Stimulated activated naive CD8-positive, alpha-beta T cell treated with anti-CD3 and anti-CD28 coated beads, Interleukin-15, amount 100 ng/mL, for 72 hours (primary cell): ENCODE measurements at regions not wholly inside any gene's neighbourhood (a gene's known extent, or its start where the extent isn't known, plus 50 kb on each side); places are given as distances from the start of the nearest gene placed in this dataset.

Source experiments
- ATAC-seq: fragments of 150-1000 bp; cut with Tn5 transposase; 2 replicates; pipeline ENCODE4 v1.10.0; 2021; ENCODE audit warnings: mild to moderate bottlenecking, moderate library complexity
- DNase-seq, 2 donors: peaks; one replicate each; pipeline ENCODE4 v3.0.0; 2021 to 2022
- H3K27ac Mint-ChIP-seq, 2 donors: one replicate each; pipeline ENCODE4 v1.8.0; 2022; ENCODE audit warnings: mild to moderate bottlenecking in 2 of 2, mixed read lengths in 2 of 2, moderate library complexity in 2 of 2
- H3K27me3 Mint-ChIP-seq: one replicate; pipeline ENCODE4 v1.8.0; 2022; ENCODE audit warnings: mixed read lengths
- H3K4me1 Mint-ChIP-seq: one replicate; pipeline ENCODE4 v1.8.0; 2022; ENCODE audit warnings: mild to moderate bottlenecking, mixed read lengths
- H3K4me3 Mint-ChIP-seq, 2 donors: one replicate each; pipeline ENCODE4 v1.8.0; 2022; ENCODE audit warnings: mild to moderate bottlenecking in 2 of 2, mixed read lengths in 2 of 2, moderate library complexity in 1 of 2
- H3K9me3 Mint-ChIP-seq, 2 donors: one replicate each; pipeline ENCODE4 v1.8.0; 2022; ENCODE audit warnings: mixed read lengths in 2 of 2

- ATAC-seq (no peak), DNase-seq (no peak)
- Mint-ChIP-seq H3K27me3 (no peaks in the 10 kb centered on the region), H3K27ac (no peak overlapping the region), H3K4me1 (no peaks in the 10 kb centered on the region), H3K4me3 (no peak overlapping the region), H3K9me3 (peaks cover 5 to 6% of the 10 kb centered on the region in 2 donors)
Observed at GRCh38 chr2:67006373-67006960, 390.7 kb upstream of the ETAA1 start.

- no peak for DNase-seq
- ATAC-seq, result no peak
- Mint-ChIP-seq H3K9me3 (peaks cover 5 to 6% of the 10 kb centered on the region in 2 donors), H3K4me3 (no peak overlapping the region), H3K27ac (no peak overlapping the region), H3K4me1 (no peaks in the 10 kb centered on the region), H3K27me3 (no peaks in the 10 kb centered on the region)
Observed at GRCh38 chr2:67008155-67008554, 389.0 kb upstream of the ETAA1 start.

GRCh38 chr2:67012165-67012564 is 385.0 kb upstream of the ETAA1 start:
- peaks cover 5 to 6% of the 10 kb centered on the region in 2 donors for H3K9me3 Mint-ChIP-seq
- ATAC-seq (no peak), DNase-seq (no peak)
- H3K4me3 Mint-ChIP-seq, result no peak overlapping the region
- H3K27me3 Mint-ChIP-seq, result no peaks in the 10 kb centered on the region
- no peak overlapping the region for H3K27ac Mint-ChIP-seq
- no peaks in the 10 kb centered on the region for H3K4me1 Mint-ChIP-seq

- no peak overlapping the region for H3K27ac Mint-ChIP-seq
- H3K27me3 Mint-ChIP-seq, result no peaks in the 10 kb centered on the region
- no peaks in the 10 kb centered on the region for H3K4me1 Mint-ChIP-seq
- ATAC-seq, result no peak
- H3K4me3 Mint-ChIP-seq, result no peak overlapping the region
- no peak for DNase-seq
- peaks cover 7 to 12% of the 10 kb centered on the region in 2 donors for H3K9me3 Mint-ChIP-seq
Observed at GRCh38 chr2:67013821-67014220, 383.3 kb upstream of the ETAA1 start.

GRCh38 chr2:67015681-67016080 is 381.5 kb upstream of the ETAA1 start:
- Mint-ChIP-seq H3K27me3 (no peaks in the 10 kb centered on the region), H3K9me3 (peaks cover 4 to 18% of the 10 kb centered on the region in 2 donors), H3K27ac (no peak overlapping the region), H3K4me1 (no peaks in the 10 kb centered on the region), H3K4me3 (no peak overlapping the region)
- no peak for DNase-seq
- no peak for ATAC-seq

GRCh38 chr2:67018301-67018700 is 378.8 kb upstream of the ETAA1 start:
- no peak for ATAC-seq
- H3K4me1 Mint-ChIP-seq, result no peaks in the 10 kb centered on the region
- peak overlapping the region in 1 of 2 donors; percentile 67 for H3K27ac Mint-ChIP-seq

GRCh38 chr2:67032076-67032475 is 365.1 kb upstream of the ETAA1 start:
- Mint-ChIP-seq H3K9me3 (no peaks in the 10 kb centered on the region), H3K27me3 (no peaks in the 10 kb centered on the region), H3K4me3 (no peak overlapping the region), H3K27ac (no peak overlapping the region), H3K4me1 (no peaks in the 10 kb centered on the region)
- no peak for DNase-seq
- ATAC-seq, result no peak

More at GRCh38 chr2:67018301-67018700, 378.8 kb upstream of the ETAA1 start:
- peaks cover 4 to 21% of the 10 kb centered on the region in 2 donors for H3K9me3 Mint-ChIP-seq
- no peaks in the 10 kb centered on the region for H3K27me3 Mint-ChIP-seq
- no peak overlapping the region for H3K4me3 Mint-ChIP-seq
- no peak for DNase-seq

- DNase-seq, result no peak
- no peak overlapping the region for H3K4me3 Mint-ChIP-seq
- ATAC-seq, result no peak
- H3K9me3 Mint-ChIP-seq, result peaks cover 0 to 3% of the 10 kb centered on the region in 2 donors
- H3K27ac Mint-ChIP-seq, result no peak overlapping the region
- H3K4me1 Mint-ChIP-seq, result no peaks in the 10 kb centered on the region
- no peaks in the 10 kb centered on the region for H3K27me3 Mint-ChIP-seq
Observed at GRCh38 chr2:67036444-67036843, 360.7 kb upstream of the ETAA1 start.

GRCh38 chr2:67037655-67038054 is 359.5 kb upstream of the ETAA1 start:
- ATAC-seq (no peak), DNase-seq (no peak)
- H3K9me3 Mint-ChIP-seq, result peaks cover 0 to 3% of the 10 kb centered on the region in 2 donors
- no peaks in the 10 kb centered on the region for H3K27me3 Mint-ChIP-seq
- no peaks in the 10 kb centered on the region for H3K4me1 Mint-ChIP-seq
- no peak overlapping the region for H3K27ac Mint-ChIP-seq
- H3K4me3 Mint-ChIP-seq, result no peak overlapping the region

GRCh38 chr2:67038195-67038594 is 358.9 kb upstream of the ETAA1 start:
- no peaks in the 10 kb centered on the region for H3K4me1 Mint-ChIP-seq
- peaks cover 0 to 3% of the 10 kb centered on the region in 2 donors for H3K9me3 Mint-ChIP-seq
- DNase-seq (no peak), ATAC-seq (no peak)
- no peak overlapping the region for H3K27ac Mint-ChIP-seq
- no peaks in the 10 kb centered on the region for H3K27me3 Mint-ChIP-seq
- H3K4me3 Mint-ChIP-seq, result no peak overlapping the region

- peaks cover 0 to 3% of the 10 kb centered on the region in 2 donors for H3K9me3 Mint-ChIP-seq
- no peak overlapping the region for H3K27ac Mint-ChIP-seq
- H3K4me3 Mint-ChIP-seq, result no peak overlapping the region
- ATAC-seq, result no peak
- H3K4me1 Mint-ChIP-seq, result no peaks in the 10 kb centered on the region
- DNase-seq, result no peak
- no peaks in the 10 kb centered on the region for H3K27me3 Mint-ChIP-seq
Observed at GRCh38 chr2:67039058-67039457, 358.1 kb upstream of the ETAA1 start.

- ATAC-seq, result no peak
- no peak for DNase-seq
- H3K9me3 Mint-ChIP-seq, result peaks cover 0 to 3% of the 10 kb centered on the region in 2 donors
- no peak overlapping the region for H3K4me3 Mint-ChIP-seq
- H3K27ac Mint-ChIP-seq, result no peak overlapping the region
- H3K27me3 Mint-ChIP-seq, result no peaks in the 10 kb centered on the region
- no peaks in the 10 kb centered on the region for H3K4me1 Mint-ChIP-seq
Observed at GRCh38 chr2:67039517-67040103, 357.5 kb upstream of the ETAA1 start.

- H3K27me3 Mint-ChIP-seq, result no peaks in the 10 kb centered on the region
- no peaks in the 10 kb centered on the region for H3K4me1 Mint-ChIP-seq
- DNase-seq (no peak), ATAC-seq (no peak)
- no peak overlapping the region for H3K27ac Mint-ChIP-seq
- no peak overlapping the region for H3K4me3 Mint-ChIP-seq
- H3K9me3 Mint-ChIP-seq, result peaks cover 0 to 3% of the 10 kb centered on the region in 2 donors
Observed at GRCh38 chr2:67041051-67041450, 356.1 kb upstream of the ETAA1 start.

GRCh38 chr2:67043781-67044478 is 353.2 kb upstream of the ETAA1 start:
- Mint-ChIP-seq H3K27ac (no peak overlapping the region), H3K4me1 (no peaks in the 10 kb centered on the region), H3K27me3 (no peaks in the 10 kb centered on the region), H3K4me3 (no peak overlapping the region), H3K9me3 (peaks cover 1 to 7% of the 10 kb centered on the region in 2 donors)
- DNase-seq (no peak), ATAC-seq (no peak)

GRCh38 chr2:67046591-67046990 is 350.5 kb upstream of the ETAA1 start:
- Mint-ChIP-seq H3K4me3 (no peak overlapping the region), H3K4me1 (no peaks in the 10 kb centered on the region), H3K9me3 (peaks cover 4 to 7% of the 10 kb centered on the region in 2 donors), H3K27ac (no peak overlapping the region), H3K27me3 (no peaks in the 10 kb centered on the region)
- DNase-seq (no peak), ATAC-seq (no peak)

- ATAC-seq (no peak), DNase-seq (no peak)
- Mint-ChIP-seq H3K27me3 (no peaks in the 10 kb centered on the region), H3K4me1 (no peaks in the 10 kb centered on the region), H3K27ac (no peak overlapping the region), H3K9me3 (peaks cover 4 to 7% of the 10 kb centered on the region in 2 donors), H3K4me3 (no peak overlapping the region)
Observed at GRCh38 chr2:67048314-67048713, 348.8 kb upstream of the ETAA1 start.
